GM12878 (cell line): ENCODE measurements at regions not wholly inside any gene's neighbourhood (a gene's known extent, or its start where the extent isn't known, plus 50 kb on each side); places are given as distances from the start of the nearest gene placed in this dataset.

Experiments
- ATAC-seq: fragments of 200-7000 bp; cut with Tn5 transposase; 3 replicates; pipeline ENCODE4 v1.9.1; 2020; ENCODE audit warnings: mild to moderate bottlenecking, moderate library complexity
- BruUV-seq: library from RNA; stranded (reverse); fragments of 400-500 nt; replicated peaks from 2 replicates; lab custom pipeline; 2021; lab: Mats Ljungman, UMichigan
- CTCF ChIA-PET: fragments of 300-600 bp; sonication (Branson Sonifier 250); formaldehyde crosslinking; extraction: SDS; loops from one replicate; lab custom pipeline; 2021; ENCODE audit warnings: inconsistent platforms; lab: Yijun Ruan, JAX
- POLR2A ChIA-PET: fragments of 350-600 bp; formaldehyde crosslinking; extraction: SDS; loops from one replicate; lab custom pipeline; 2021; ENCODE audit warnings: inconsistent platforms; lab: Charles Lee
- RAD21 ChIA-PET: fragments of 300-600 bp; sonication (Branson Sonifier 250); formaldehyde crosslinking; loops from one replicate; lab custom pipeline; 2023; ENCODE audit warnings: antibody characterized with exemption; ENCODE audit not compliant: unreplicated experiment; lab: Charles Lee
- SMC1A ChIA-PET: fragments of 300-600 bp; sonication (Branson Sonifier 250); formaldehyde crosslinking; loops from one replicate; lab custom pipeline; 2023; ENCODE audit not compliant: unreplicated experiment, uncharacterized antibody; lab: Charles Lee
- DNase-seq: peaks from one replicate; pipeline ENCODE4 v3.0.0-alpha.2; 2011; ENCODE audit warnings: low read depth, low spot score
- FAIRE-seq: peaks from 3 replicates; lab custom pipeline; 2011; peaks lifted over from hg19 to GRCh38; lab: Jason Lieb, UNC
- H2AFZ ChIP-seq: 2 replicates; pipeline ENCODE4 v1.6.0; 2011; ENCODE audit warnings: low read depth, low read length, control low read depth; ENCODE audit not compliant: control insufficient read depth
- H3K27ac ChIP-seq: 2 replicates; pipeline ENCODE4 v1.5.1; 2011; ENCODE audit warnings: control low read depth; ENCODE audit not compliant: control insufficient read depth, insufficient read depth
- H3K27me3 ChIP-seq, 2 experiments: replicated peaks in 1 of 2; 2 replicates each; pipeline versions ENCODE4 v1.6.0 to v1.6.1; 2011; ENCODE audit warnings: low read length in 1 of 2; ENCODE audit not compliant: control insufficient read depth in 2 of 2, insufficient read depth in 2 of 2
- H3K36me3 ChIP-seq, 2 experiments: 2 replicates each; pipeline ENCODE4 v1.5.1; 2011; ENCODE audit warnings: low read length in 1 of 2; ENCODE audit not compliant: control insufficient read depth in 2 of 2, insufficient read depth in 2 of 2
- H3K4me1 ChIP-seq: 2 replicates; pipeline ENCODE4 v1.6.1; 2011; ENCODE audit warnings: mild to moderate bottlenecking, low read length, moderate library complexity, mixed read lengths; ENCODE audit not compliant: control insufficient read depth, insufficient read depth
- H3K4me2 ChIP-seq: 2 replicates; pipeline ENCODE4 v1.6.0; 2011; ENCODE audit warnings: control low read depth; ENCODE audit not compliant: control insufficient read depth, insufficient read depth
- H3K4me3 ChIP-seq: fragments of 200-600 bp; sonication (generic); 2 replicates; pipeline ENCODE4 v1.5.1; 2016
- H3K79me2 ChIP-seq: 2 replicates; pipeline ENCODE4 v1.6.0; 2011; ENCODE audit warnings: low read length; ENCODE audit not compliant: control insufficient read depth, insufficient read depth
- H3K9ac ChIP-seq: 2 replicates; pipeline ENCODE4 v1.8.0; 2011; ENCODE audit warnings: low read length, control low read depth, mixed read lengths; ENCODE audit not compliant: control insufficient read depth, insufficient read depth
- H3K9me3 ChIP-seq: replicated peaks from 3 replicates; pipeline ENCODE4 v1.5.1; 2011; ENCODE audit warnings: mild to moderate bottlenecking, low read length; ENCODE audit not compliant: control insufficient read depth, insufficient read depth
- H4K20me1 ChIP-seq: 2 replicates; pipeline ENCODE4 v1.6.0; 2011; ENCODE audit not compliant: control insufficient read depth, insufficient read depth
- BHLHE40 ChIP-seq, 2 experiments: fragments of 450-650 bp in 1 of 2; IDR thresholded peaks; 2 replicates each; pipeline ENCODE4 v1.6.1; 2011 to 2017; ENCODE audit warnings: low read depth in 2 of 2, borderline replicate concordance in 1 of 2, improper control_type of control experiment in 1 of 2, low read length in 1 of 2, mild to moderate bottlenecking in 1 of 2
- CBX5 ChIP-seq: sonication (generic); IDR thresholded peaks from 2 replicates; pipeline ENCODE4 v1.6.1; 2016; ENCODE audit warnings: low read depth, moderate library complexity, mild to moderate bottlenecking, inconsistent platforms
- FOXK2 ChIP-seq: fragments of 450-650 bp; IDR thresholded peaks from 2 replicates; pipeline ENCODE4 v1.6.1; 2017; ENCODE audit warnings: mild to moderate bottlenecking, moderate library complexity
- GABPA ChIP-seq: IDR thresholded peaks from 2 replicates; pipeline ENCODE4 v1.6.1; 2014; ENCODE audit warnings: antibody characterized with exemption, low read depth, mild to moderate bottlenecking, inconsistent platforms
- JUNB ChIP-seq: IDR thresholded peaks from 2 replicates; pipeline ENCODE4 v1.6.1; 2016; ENCODE audit warnings: antibody characterized with exemption, mild to moderate bottlenecking
- NFXL1 ChIP-seq: fragments of 450-650 bp; IDR thresholded peaks from 2 replicates; pipeline ENCODE4 v1.6.1; 2017; ENCODE audit warnings: antibody characterized with exemption, mild to moderate bottlenecking, borderline replicate concordance
- PML ChIP-seq: IDR thresholded peaks from 2 replicates; pipeline ENCODE4 v1.6.1; 2012; ENCODE audit warnings: low read length, inconsistent platforms
- RUNX3 ChIP-seq: IDR thresholded peaks from 2 replicates; pipeline ENCODE4 v1.6.1; 2012; ENCODE audit warnings: low read length, inconsistent platforms
- SRF ChIP-seq, 2 experiments: IDR thresholded peaks; 2 replicates each; pipeline ENCODE4 v1.6.1; 2011; ENCODE audit warnings: low read depth in 2 of 2, low read length in 2 of 2, mild to moderate bottlenecking in 1 of 2, moderate library complexity in 1 of 2
- WGBS: methylation state at CpG from one replicate; pipeline ENCODE4 v1.1.6; 2016; ENCODE audit warnings: low lambda C conversion rate; ENCODE audit not compliant: insufficient replicate concordance, insufficient coverage; ENCODE audit errors: missing lambda C conversion rate; 5-methylcytosine and 5-hydroxymethylcytosine counted together
- in situ Hi-C: fragments of 300-500 bp; cut with MboI; formaldehyde crosslinking; loops from 9 replicates; pipeline ENCODE4 v1.14.3; 2018; ENCODE audit warnings: mixed read lengths
- intact Hi-C: fragments of 100-400 bp; cut with micrococcal nuclease; formaldehyde crosslinking; loops from one replicate; pipeline ENCODE4 v1.14.2; 2022; ENCODE audit not compliant: unreplicated experiment
- TF ChIP-seq, protein P1 (sequence below): IDR thresholded peaks from 2 replicates; pipeline ENCODE4 v1.6.1; 2012; ENCODE audit warnings: low read depth, low read length, improper control_type of control experiment
- TF ChIP-seq, protein P2 (sequence below): fragments of 150-350 bp; IDR thresholded peaks from 2 replicates; pipeline ENCODE4 v1.6.1; 2014; ENCODE audit warnings: mild to moderate bottlenecking, low read depth, low read length
- TF ChIP-seq, protein P3 (sequence below): fragments of 450-650 bp; IDR thresholded peaks from 2 replicates; pipeline ENCODE4 v1.6.1; 2016; ENCODE audit warnings: mild to moderate bottlenecking
- TF ChIP-seq, protein P4 (sequence below): fragments of 450-650 bp; IDR thresholded peaks from 2 replicates; pipeline ENCODE4 v1.6.1; 2017; ENCODE audit warnings: mild to moderate bottlenecking, moderate library complexity

DNA sequence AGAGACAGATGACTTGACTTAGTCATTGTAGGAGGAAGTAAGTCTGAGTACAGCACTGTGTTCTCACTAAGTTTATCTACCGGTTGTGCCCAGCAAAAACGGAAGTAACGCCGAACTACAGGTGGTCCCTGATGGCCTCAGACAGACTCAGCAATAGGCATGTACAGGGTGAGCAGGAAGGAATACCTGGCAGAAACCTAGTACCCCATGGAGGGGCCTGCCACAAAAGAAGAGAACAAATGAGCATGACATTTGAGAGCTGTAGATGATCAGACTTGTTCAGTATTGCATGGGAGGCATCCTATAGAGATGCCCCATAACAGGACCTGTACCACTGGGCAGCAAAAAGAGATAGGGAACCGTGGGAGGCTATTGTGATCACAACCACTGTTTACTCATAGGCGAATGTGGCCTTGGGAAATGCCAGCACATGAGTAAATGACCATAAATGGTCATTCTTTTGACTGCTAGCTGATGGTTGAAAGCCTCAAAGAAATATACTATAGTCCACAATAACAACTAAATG lies 106.4 kb upstream of the TAB2 start:
- intact Hi-C loops: loop anchor here (5.0 kb wide), 2 partner anchors 64 to 129 kb away; no protein-coding TSS in a partner anchor
- DNase-seq: no peak
- TF ChIP-seq, protein P1, sequence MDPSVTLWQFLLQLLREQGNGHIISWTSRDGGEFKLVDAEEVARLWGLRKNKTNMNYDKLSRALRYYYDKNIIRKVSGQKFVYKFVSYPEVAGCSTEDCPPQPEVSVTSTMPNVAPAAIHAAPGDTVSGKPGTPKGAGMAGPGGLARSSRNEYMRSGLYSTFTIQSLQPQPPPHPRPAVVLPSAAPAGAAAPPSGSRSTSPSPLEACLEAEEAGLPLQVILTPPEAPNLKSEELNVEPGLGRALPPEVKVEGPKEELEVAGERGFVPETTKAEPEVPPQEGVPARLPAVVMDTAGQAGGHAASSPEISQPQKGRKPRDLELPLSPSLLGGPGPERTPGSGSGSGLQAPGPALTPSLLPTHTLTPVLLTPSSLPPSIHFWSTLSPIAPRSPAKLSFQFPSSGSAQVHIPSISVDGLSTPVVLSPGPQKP: no peak
- TF ChIP-seq, protein P2, sequence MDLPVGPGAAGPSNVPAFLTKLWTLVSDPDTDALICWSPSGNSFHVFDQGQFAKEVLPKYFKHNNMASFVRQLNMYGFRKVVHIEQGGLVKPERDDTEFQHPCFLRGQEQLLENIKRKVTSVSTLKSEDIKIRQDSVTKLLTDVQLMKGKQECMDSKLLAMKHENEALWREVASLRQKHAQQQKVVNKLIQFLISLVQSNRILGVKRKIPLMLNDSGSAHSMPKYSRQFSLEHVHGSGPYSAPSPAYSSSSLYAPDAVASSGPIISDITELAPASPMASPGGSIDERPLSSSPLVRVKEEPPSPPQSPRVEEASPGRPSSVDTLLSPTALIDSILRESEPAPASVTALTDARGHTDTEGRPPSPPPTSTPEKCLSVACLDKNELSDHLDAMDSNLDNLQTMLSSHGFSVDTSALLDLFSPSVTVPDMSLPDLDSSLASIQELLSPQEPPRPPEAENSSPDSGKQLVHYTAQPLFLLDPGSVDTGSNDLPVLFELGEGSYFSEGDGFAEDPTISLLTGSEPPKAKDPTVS: no peak
- TF ChIP-seq, protein P3, sequence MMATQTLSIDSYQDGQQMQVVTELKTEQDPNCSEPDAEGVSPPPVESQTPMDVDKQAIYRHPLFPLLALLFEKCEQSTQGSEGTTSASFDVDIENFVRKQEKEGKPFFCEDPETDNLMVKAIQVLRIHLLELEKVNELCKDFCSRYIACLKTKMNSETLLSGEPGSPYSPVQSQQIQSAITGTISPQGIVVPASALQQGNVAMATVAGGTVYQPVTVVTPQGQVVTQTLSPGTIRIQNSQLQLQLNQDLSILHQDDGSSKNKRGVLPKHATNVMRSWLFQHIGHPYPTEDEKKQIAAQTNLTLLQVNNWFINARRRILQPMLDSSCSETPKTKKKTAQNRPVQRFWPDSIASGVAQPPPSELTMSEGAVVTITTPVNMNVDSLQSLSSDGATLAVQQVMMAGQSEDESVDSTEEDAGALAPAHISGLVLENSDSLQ: no peak
- TF ChIP-seq SRF (IDR thresholded peaks at IDR 0.05; ENCODE audit: low read depth in 2 of 2, low read length in 2 of 2) (peak; percentile 31 to 88; a peak in 3 of 4 replicates), FOXK2 (no peak), GABPA (peak; percentile 27; the same call in 1 of the 2 replicates), NFXL1 (no peak), BHLHE40 (IDR thresholded peaks at IDR 0.05; ENCODE audit: borderline replicate concordance in 1 of 2, low read depth in 2 of 2, low read length in 1 of 2) (no peak), CBX5 (no peak), PML (peak; percentile 0; the same call in 1 of the 2 replicates), RUNX3 (no peak), JUNB (0 out of 2 replicates have a peak, but pooled peaks have one; percentile 12)
- TF ChIP-seq, protein P4, sequence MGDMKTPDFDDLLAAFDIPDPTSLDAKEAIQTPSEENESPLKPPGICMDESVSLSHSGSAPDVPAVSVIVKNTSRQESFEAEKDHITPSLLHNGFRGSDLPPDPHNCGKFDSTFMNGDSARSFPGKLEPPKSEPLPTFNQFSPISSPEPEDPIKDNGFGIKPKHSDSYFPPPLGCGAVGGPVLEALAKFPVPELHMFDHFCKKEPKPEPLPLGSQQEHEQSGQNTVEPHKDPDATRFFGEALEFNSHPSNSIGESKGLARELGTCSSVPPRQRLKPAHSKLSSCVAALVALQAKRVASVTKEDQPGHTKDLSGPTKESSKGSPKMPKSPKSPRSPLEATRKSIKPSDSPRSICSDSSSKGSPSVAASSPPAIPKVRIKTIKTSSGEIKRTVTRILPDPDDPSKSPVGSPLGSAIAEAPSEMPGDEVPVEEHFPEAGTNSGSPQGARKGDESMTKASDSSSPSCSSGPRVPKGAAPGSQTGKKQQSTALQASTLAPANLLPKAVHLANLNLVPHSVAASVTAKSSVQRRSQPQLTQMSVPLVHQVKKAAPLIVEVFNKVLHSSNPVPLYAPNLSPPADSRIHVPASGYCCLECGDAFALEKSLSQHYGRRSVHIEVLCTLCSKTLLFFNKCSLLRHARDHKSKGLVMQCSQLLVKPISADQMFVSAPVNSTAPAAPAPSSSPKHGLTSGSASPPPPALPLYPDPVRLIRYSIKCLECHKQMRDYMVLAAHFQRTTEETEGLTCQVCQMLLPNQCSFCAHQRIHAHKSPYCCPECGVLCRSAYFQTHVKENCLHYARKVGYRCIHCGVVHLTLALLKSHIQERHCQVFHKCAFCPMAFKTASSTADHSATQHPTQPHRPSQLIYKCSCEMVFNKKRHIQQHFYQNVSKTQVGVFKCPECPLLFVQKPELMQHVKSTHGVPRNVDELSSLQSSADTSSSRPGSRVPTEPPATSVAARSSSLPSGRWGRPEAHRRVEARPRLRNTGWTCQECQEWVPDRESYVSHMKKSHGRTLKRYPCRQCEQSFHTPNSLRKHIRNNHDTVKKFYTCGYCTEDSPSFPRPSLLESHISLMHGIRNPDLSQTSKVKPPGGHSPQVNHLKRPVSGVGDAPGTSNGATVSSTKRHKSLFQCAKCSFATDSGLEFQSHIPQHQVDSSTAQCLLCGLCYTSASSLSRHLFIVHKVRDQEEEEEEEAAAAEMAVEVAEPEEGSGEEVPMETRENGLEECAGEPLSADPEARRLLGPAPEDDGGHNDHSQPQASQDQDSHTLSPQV: no peak

More for the DNA sequence above, 106.4 kb upstream of the TAB2 start:
- ChIA-PET SMC1A (interaction anchor here (0.8 to 11.2 kb wide), 14 partner anchors 12 to 219 kb away, joined by 3 to 116 read pairs (median 4); no protein-coding TSS in a partner anchor), RAD21 (interaction anchor here (0.6 to 3.8 kb wide), 5 partner anchors 16 to 157 kb away, joined by 3 to 20 read pairs (median 4); no protein-coding TSS in a partner anchor), POLR2A (interaction anchor here (0.5 to 0.9 kb wide), 2 partner anchors 24 to 64 kb away, joined by 3 read pairs; no protein-coding TSS in a partner anchor), CTCF (interaction anchor here (1.1 to 3.3 kb wide), 3 partner anchors 20 to 221 kb away, joined by 3 to 10 read pairs (median 5); no protein-coding TSS in a partner anchor)
- Histone ChIP-seq H3K79me2 (no peaks in the 10 kb centered on the region), H3K9ac (no peak overlapping the region; the same call in 1 of the 2 replicates), H3K4me3 (no peak overlapping the region), H3K27ac (peak overlapping the region; percentile 64), H3K36me3 (no peaks in the 10 kb centered on the region), H3K4me2 (peak overlapping the region; percentile 56), H3K4me1 (peaks cover 43% of the 10 kb centered on the region), H2AFZ (peak overlapping the region; percentile 85), H3K27me3 (no peaks in the 10 kb centered on the region), H3K9me3 (no peaks in the 10 kb centered on the region), H4K20me1 (no peaks in the 10 kb centered on the region)
- under 1% methylated on average over 6 of the region's 6 CpGs for WGBS
- ATAC-seq: peak; percentile 66
- in situ Hi-C loops: no loop called here
- FAIRE-seq: no peak
- BruUV-seq: no TSS peak
